K562 (cell line): ENCODE measurements at regions not wholly inside any gene's neighbourhood (a gene's known extent, or its start where the extent isn't known, plus 50 kb on each side); places are given as distances from the start of the nearest gene placed in this dataset.
A peak's percentile ranks its signal among the peaks of the same experiment; 100 is the strongest.

ENCODE experiments used
- ATAC-seq: fragments of 200-7000 bp; cut with Tn5 transposase; 3 replicates; pipeline ENCODE4 v1.9.1; 2020; ENCODE audit warnings: moderate library complexity
- BruUV-seq: library from RNA; stranded (reverse); fragments of 400-500 nt; replicated peaks from 2 replicates; lab custom pipeline; 2021; lab: Mats Ljungman, UMichigan
- CTCF ChIA-PET: fragments of 300-600 bp; formaldehyde crosslinking; extraction: SDS; loops from one replicate; lab custom pipeline; 2021; ENCODE audit warnings: low intra/inter-chr PET ratio; lab: Yijun Ruan, JAX
- POLR2A ChIA-PET: fragments of 300-600, 350-650 bp; sonication (Branson Sonifier 250); formaldehyde crosslinking; extraction: SDS; loops from one replicate; lab custom pipeline; 2021; ENCODE audit warnings: antibody characterized with exemption, inconsistent platforms; lab: Yijun Ruan, JAX
- DNase-seq, 4 experiments: peaks; one replicate each; pipeline versions ENCODE4 v3.0.0 to v3.0.0-alpha.2; 2011 to 2018; ENCODE audit warnings: low spot score in 3 of 4, mixed read lengths in 3 of 4; ENCODE audit errors: extremely low read depth in 1 of 4
- FAIRE-seq: peaks from 2 replicates; lab custom pipeline; 2011; peaks lifted over from hg19 to GRCh38; lab: Jason Lieb, UNC
- H2AFZ ChIP-seq: 2 replicates; pipeline ENCODE4 v1.6.0; 2011; ENCODE audit warnings: low read depth, low read length, control low read depth, inconsistent platforms
- H3K27ac ChIP-seq: fragments of 200-600 bp; 3 replicates; pipeline ENCODE4 v1.8.0; 2011; ENCODE audit warnings: low read depth, mild to moderate bottlenecking, control low read depth, inconsistent platforms, low read length, moderate library complexity, mixed read lengths; ENCODE audit errors: extremely low read depth
- H3K27me3 ChIP-seq, 2 experiments: fragments of 300-600 bp in 1 of 2; 2 replicates in 1 of 2; 3 replicates in 1 of 2; pipeline versions ENCODE4 v1.6.0 to v1.8.0; 2011; ENCODE audit warnings: inconsistent platforms in 2 of 2, low read length in 2 of 2, mild to moderate bottlenecking in 1 of 2, mixed read lengths in 1 of 2, moderate library complexity in 1 of 2; ENCODE audit not compliant: control insufficient read depth in 2 of 2, insufficient read depth in 2 of 2
- H3K36me3 ChIP-seq: fragments of 300-600 bp; 3 replicates; pipeline ENCODE4 v1.8.0; 2011; ENCODE audit warnings: mild to moderate bottlenecking, low read length, inconsistent platforms; ENCODE audit not compliant: control insufficient read depth, insufficient read depth
- H3K4me1 ChIP-seq, 2 experiments: fragments of 200-600 bp in 1 of 2; replicated peaks in 1 of 2; 2 replicates in 1 of 2; 3 replicates in 1 of 2; pipeline versions ENCODE4 v1.5.1 to v1.8.0; 2011; ENCODE audit warnings: inconsistent platforms in 2 of 2, low read length in 2 of 2, mild to moderate bottlenecking in 1 of 2, mixed read lengths in 1 of 2, moderate library complexity in 1 of 2; ENCODE audit not compliant: control insufficient read depth in 2 of 2, insufficient read depth in 2 of 2
- H3K4me2 ChIP-seq: 2 replicates; pipeline ENCODE4 v1.6.1; 2011; ENCODE audit warnings: low read length, control low read depth, inconsistent platforms, mixed read lengths; ENCODE audit not compliant: insufficient read depth
- H3K4me3 ChIP-seq: fragments of 200-600 bp; sonication (generic), shearing (Covaris generic); 2 replicates; pipeline ENCODE4 v1.5.1; 2016; ENCODE audit warnings: control low read depth, inconsistent platforms
- H3K79me2 ChIP-seq: fragments of 200-600 bp; 3 replicates; pipeline ENCODE4 v1.8.0; 2011; ENCODE audit warnings: low read length, inconsistent platforms; ENCODE audit not compliant: control insufficient read depth, insufficient read depth
- H3K9ac ChIP-seq, 2 experiments: 2 replicates each; pipeline versions ENCODE4 v1.6.0 to v1.6.1; 2011; ENCODE audit warnings: low read depth in 2 of 2, low read length in 2 of 2, control low read depth in 1 of 2, inconsistent platforms in 1 of 2, mild to moderate bottlenecking in 1 of 2, mixed read lengths in 1 of 2; ENCODE audit not compliant: insufficient read depth in 1 of 2
- H3K9me1 ChIP-seq: one replicate; pipeline ENCODE4 v1.6.0; 2011; ENCODE audit warnings: inconsistent platforms, mild to moderate bottlenecking, low read length, moderate library complexity; ENCODE audit not compliant: control insufficient read depth, insufficient read depth
- H3K9me3 ChIP-seq: replicated peaks from 2 replicates; pipeline ENCODE4 v1.5.1; 2011; ENCODE audit warnings: low read depth, low read length, inconsistent platforms; ENCODE audit not compliant: control insufficient read depth, insufficient read depth
- H4K20me1 ChIP-seq: replicated peaks from 2 replicates; pipeline ENCODE4 v1.6.1; 2011; ENCODE audit warnings: low read length, inconsistent platforms, mixed read lengths; ENCODE audit not compliant: control insufficient read depth, insufficient read depth
- BCOR ChIP-seq: fragments of 450-650 bp; IDR thresholded peaks from 2 replicates; pipeline ENCODE4 v1.6.1; 2016
- KDM1A ChIP-seq, 2 experiments: fragments of 450-650 bp; IDR thresholded peaks; 2 replicates each; pipeline ENCODE4 v1.6.1; 2016; ENCODE audit warnings: mild to moderate bottlenecking in 2 of 2
- RBM25 ChIP-seq: fragments of 200-400 bp; formaldehyde crosslinking; IDR thresholded peaks from 2 replicates; pipeline ENCODE4 v1.6.1; 2018; ENCODE audit warnings: low read length, low read depth, moderate library complexity; ENCODE audit not compliant: severe bottlenecking
- RFX7 ChIP-seq: fragments of 250-450 bp; sonication (Bioruptor Pico); IDR thresholded peaks from 2 replicates; pipeline ENCODE4 v1.5.1; 2021; ENCODE audit warnings: mild to moderate bottlenecking
- STAT5B ChIP-seq: fragments of 250-450 bp; sonication (Bioruptor Pico); IDR thresholded peaks from 2 replicates; pipeline ENCODE4 v1.8.0; 2021; ENCODE audit warnings: mild to moderate bottlenecking, inconsistent platforms
- ZNF146 ChIP-seq: IDR thresholded peaks from one replicate; pipeline ENCODE4 v1.6.1; 2018; ENCODE audit warnings: missing compliant biosample characterization; ENCODE audit not compliant: unreplicated experiment
- ZNF175 ChIP-seq: fragments of 200-800 bp; sonication (Bioruptor generic); IDR thresholded peaks from 2 replicates; pipeline ENCODE4 v1.6.1; 2016; ENCODE audit warnings: low read depth, mild to moderate bottlenecking, missing genetic modification characterization, missing compliant biosample characterization
- ZNF232 ChIP-seq: sonication (generic); formaldehyde crosslinking; IDR thresholded peaks from 2 replicates; pipeline ENCODE4 v1.8.0; 2022; ENCODE audit warnings: mild to moderate bottlenecking, missing genetic modification reagents
- ZNF280B ChIP-seq: fragments of 250-450 bp; sonication (Bioruptor Pico); IDR thresholded peaks from 2 replicates; pipeline ENCODE4 v1.5.1; 2021; ENCODE audit warnings: mild to moderate bottlenecking
- ZNF512 ChIP-seq: IDR thresholded peaks from 2 replicates; pipeline ENCODE4 v1.6.1; 2016; ENCODE audit warnings: missing genetic modification characterization, missing compliant biosample characterization
- ZNF589 ChIP-seq: fragments of 200-800 bp; sonication (Bioruptor generic); IDR thresholded peaks from 2 replicates; pipeline ENCODE4 v1.6.1; 2016; ENCODE audit warnings: low read depth, missing genetic modification characterization, missing compliant biosample characterization
- ZSCAN29 ChIP-seq: fragments of 450-650 bp; IDR thresholded peaks from 2 replicates; pipeline ENCODE4 v1.6.1; 2017
- WGBS: fragments of 100-300 bp; shearing (Covaris generic); methylation state at CpG from one replicate; pipeline ENCODE4 v1.1.6; 2016; ENCODE audit warnings: low coverage, mixed read lengths; ENCODE audit not compliant: insufficient coverage; ENCODE audit errors: missing lambda C conversion rate; 5-methylcytosine and 5-hydroxymethylcytosine counted together
- in situ Hi-C: fragments of 300-500 bp; cut with MboI; formaldehyde crosslinking; loops from 4 replicates; pipeline ENCODE4 v1.15.0; 2018; ENCODE audit warnings: inconsistent platforms, mixed read lengths
- intact Hi-C: fragments of 100-400 bp; cut with micrococcal nuclease; formaldehyde crosslinking; loops from 2 replicates; pipeline ENCODE4 v1.14.2; 2022

DNA sequence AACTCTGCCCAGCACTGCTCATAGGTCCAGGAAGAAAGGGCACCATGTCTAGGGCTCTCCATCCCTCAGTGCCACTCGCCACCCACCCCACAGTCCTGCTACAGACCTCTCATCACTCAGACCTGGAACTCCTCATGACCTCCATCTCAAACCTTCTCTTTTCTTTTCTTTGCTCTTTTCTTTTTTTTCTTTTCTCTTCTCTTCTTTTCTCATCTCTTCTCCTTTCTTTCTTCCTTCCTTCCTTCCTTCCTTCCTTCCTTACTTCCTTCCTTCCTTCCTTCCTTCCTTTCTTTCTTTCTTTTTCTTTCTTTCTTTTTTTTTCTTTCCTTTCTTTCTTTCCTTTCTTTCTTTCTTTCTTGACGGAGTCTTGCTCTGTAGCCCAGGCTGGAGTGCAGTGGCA, 122.2 kb downstream of the KLF6 start:
- BruUV-seq = no TSS peak
- no peak overlapping the region for H3K27ac ChIP-seq
- WGBS = 75% methylated on average over 2 of the region's 2 CpGs
- DNase-seq = no peak
- TF ChIP-seq ZNF175 (CRISPR knock-in tag) (no peak), ZNF512 (peak; percentile 85)
- TF ChIP-seq, all 486 proteins: peak for 1
- Histone ChIP-seq H3K4me2 (no peak overlapping the region), H3K27me3 (no peaks in the 10 kb centered on the region), H3K4me1 (peaks cover 31 to 32% of the 10 kb centered on the region in 2 experiments), H2AFZ (no peak overlapping the region), H3K36me3 (no peaks in the 10 kb centered on the region), H3K9me1 (peaks cover 3% of the 10 kb centered on the region), H3K9ac (no peak overlapping the region), H4K20me1 (no peaks in the 10 kb centered on the region), H3K4me3 (no peak overlapping the region), H3K79me2 (no peaks in the 10 kb centered on the region), H3K9me3 (no peaks in the 10 kb centered on the region)
- CTCF ChIA-PET = no interaction called here
- ATAC-seq (no peak), FAIRE-seq (no peak)
- in situ Hi-C loops (no loop called here), intact Hi-C loops (loop anchor here (10.0 kb wide), 1 partner anchor 352 kb away; no protein-coding TSS in a partner anchor)
- POLR2A ChIA-PET = no interaction called here

DNA sequence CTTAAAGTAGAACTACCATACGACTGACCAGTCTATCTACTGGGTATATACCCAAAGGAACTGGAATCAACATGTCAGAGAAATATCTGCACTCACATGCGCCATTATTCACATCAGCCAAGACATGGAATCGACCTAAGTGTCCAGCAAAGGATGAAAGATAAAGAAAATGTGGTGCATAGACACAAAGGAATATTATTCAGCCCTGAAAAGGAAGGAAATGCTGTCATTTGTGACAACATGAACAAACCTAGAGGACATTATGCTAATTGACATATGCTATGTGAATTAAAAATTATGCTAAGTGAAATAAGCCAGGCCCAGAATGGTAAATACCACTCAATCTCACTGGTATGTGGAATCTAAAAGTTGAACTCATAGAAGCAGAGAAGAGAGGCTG, 123.7 kb downstream of the KLF6 start:
- in situ Hi-C loops = no loop called here
- BruUV-seq = no TSS peak

More for the DNA sequence above, 123.7 kb downstream of the KLF6 start:
- ChIA-PET CTCF (no interaction called here), POLR2A (no interaction called here)
- H3K79me2 ChIP-seq = no peaks in the 10 kb centered on the region
- ATAC-seq = no peak
- no peak for DNase-seq
- H3K4me2 ChIP-seq = no peak overlapping the region
- H3K36me3 ChIP-seq = no peaks in the 10 kb centered on the region
- H3K9me1 ChIP-seq = peaks cover 3% of the 10 kb centered on the region
- no peak for FAIRE-seq
- H2AFZ ChIP-seq = no peak overlapping the region
- H3K9me3 ChIP-seq = no peaks in the 10 kb centered on the region
- H4K20me1 ChIP-seq = no peaks in the 10 kb centered on the region
- H3K27me3 ChIP-seq = no peaks in the 10 kb centered on the region
- 33% methylated on average over 3 of the region's 3 CpGs for WGBS
- TF ChIP-seq ZNF232 (CRISPR knock-in tag) = no peak
- peak; percentile 3 for TF ChIP-seq RBM25
- TF ChIP-seq ZNF146 (CRISPR knock-in tag) = peak; percentile 94
- TF ChIP-seq KDM1A (IDR thresholded peaks at IDR 0.05) = 0 out of 4 replicates have a peak, but pooled peaks of 1 of the 2 experiments have one; percentile 6
- no peak for TF ChIP-seq STAT5B (CRISPR knock-in tag)
- no peak for TF ChIP-seq ZNF589 (CRISPR knock-in tag)
- no peak for TF ChIP-seq ZSCAN29
- 0 out of 2 replicates have a peak, but pooled peaks have one; percentile 23 for TF ChIP-seq BCOR
- TF ChIP-seq RFX7 (CRISPR knock-in tag) = no peak
- no peak for TF ChIP-seq ZNF280B (CRISPR knock-in tag)
- H3K4me3 ChIP-seq = no peak overlapping the region
- H3K27ac ChIP-seq = no peak overlapping the region
- peaks cover 16 to 24% of the 10 kb centered on the region in 2 experiments for H3K4me1 ChIP-seq
- H3K9ac ChIP-seq = no peak overlapping the region
- intact Hi-C loops = loop anchor here (10.0 kb wide), 1 partner anchor 354 kb away; no protein-coding TSS in a partner anchor
